Stimulated activated CD8-positive, alpha-beta memory T cell treated with anti-CD3 and anti-CD28 coated beads, Interleukin-7, amount 100 ng/mL, for 48 hours (primary cell): ENCODE measurements at regions not wholly inside any gene's neighbourhood (a gene's known extent, or its start where the extent isn't known, plus 50 kb on each side); places are given as distances from the start of the nearest gene placed in this dataset.
"Not testable (repeated sequence)": the region's sequence is repeated elsewhere in the genome, so short reads cannot be mapped to it uniquely, and the experiment has no call there.

ENCODE experiments used
- DNase-seq, 2 donors: peaks; one replicate each; pipeline ENCODE4 v3.0.0-alpha.2; 2020; ENCODE audit warnings: low read depth in 1 of 2; ENCODE audit errors: extremely low read depth in 1 of 2

- DNase-seq = no peak
These were observed 111.3 kb upstream of the WARS2 start for GRCh38 chr1:119251751-119252150.

DNA sequence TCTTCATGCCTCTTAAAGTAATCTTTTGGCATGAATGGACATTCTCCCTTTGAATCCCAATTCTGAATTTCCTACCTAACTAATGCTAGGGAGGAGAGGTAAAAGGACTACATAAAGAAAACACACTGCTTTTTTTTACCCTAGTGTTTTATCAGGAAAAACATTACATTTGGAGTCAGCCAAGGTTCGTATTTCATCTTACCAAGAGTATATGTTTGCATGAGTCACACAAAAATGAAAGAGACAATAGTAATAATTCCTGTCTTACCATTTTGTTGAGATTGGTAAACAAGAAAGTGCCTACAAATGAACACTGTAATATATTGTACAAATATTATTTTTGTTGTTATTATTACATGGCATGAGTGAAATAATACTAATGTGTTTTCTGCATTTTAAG, 112.9 kb upstream of the WARS2 start:
- no peak for DNase-seq

DNA sequence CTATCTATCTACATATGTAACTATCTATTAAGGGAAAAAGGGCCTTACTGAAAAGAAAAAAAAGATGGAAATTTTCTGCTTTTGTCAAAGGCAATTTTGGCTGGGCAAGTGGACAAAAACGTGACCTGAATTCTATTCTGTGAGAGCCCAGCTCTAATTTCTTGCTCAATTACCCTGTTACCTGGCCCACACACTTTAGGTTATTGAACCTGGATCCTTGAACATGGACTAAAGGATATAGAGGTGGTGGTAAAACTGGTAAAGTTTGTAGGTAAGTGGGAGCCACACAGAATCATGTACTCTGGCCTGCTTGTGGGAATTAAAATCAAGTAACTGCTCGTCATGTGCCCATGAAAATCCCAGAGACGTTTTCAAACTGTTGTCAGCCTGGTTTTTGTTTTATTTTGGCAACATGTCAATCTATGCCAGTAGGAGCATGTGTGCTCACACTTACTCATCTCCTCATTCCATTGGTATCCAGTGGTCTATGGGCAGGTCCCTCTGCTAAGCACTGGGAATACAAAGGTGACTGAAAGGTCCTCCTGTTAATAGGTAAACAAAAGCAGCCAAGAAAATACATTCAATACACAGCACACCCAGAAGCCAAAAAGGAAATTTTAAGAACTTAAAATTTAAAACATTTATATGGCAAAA, 113.7 kb upstream of the WARS2 start:
- DNase-seq = no peak

DNA sequence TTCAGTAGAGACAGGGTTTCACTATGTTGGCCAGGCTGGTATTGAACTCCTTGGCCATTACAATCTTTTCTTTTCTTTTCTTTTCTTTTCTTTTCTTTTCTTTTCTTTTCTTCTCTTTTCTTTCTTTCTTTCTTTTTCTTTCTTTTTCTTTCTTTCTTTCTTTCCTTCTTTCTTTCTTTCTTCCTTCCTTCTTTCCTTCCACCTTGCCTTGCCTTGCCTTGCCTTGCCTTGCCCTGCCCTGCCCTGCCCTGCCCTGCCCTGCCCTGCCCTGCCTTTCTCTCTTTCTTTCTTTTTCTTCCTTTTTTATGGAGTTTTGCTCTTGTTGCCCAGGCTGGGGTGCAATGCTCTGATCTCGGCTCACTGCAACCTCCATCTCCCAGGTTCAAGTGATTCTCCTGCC, 112.5 kb upstream of the HAO2 start:
- DNase-seq = not testable (repeated sequence)

DNA sequence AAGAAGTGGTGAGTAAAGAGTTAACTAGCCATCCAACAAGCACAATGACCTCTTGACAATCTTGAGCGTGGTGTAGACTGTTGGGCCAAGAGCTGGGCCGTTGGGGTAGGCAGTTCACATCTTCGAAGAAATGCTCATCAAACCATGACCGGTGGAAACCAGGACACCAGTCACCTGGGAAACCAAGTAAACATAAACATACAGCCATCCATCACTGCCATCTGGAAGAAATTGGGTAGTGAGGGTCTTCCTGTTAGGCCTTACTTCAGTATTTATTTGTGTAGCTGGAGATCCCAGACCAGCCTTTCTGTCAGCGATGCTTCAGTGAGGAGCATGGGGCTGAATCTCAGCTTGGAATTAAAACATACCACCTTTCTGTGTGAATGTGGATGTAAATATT, 108.1 kb upstream of the HAO2 start:
- DNase-seq = no peak

- no peak for DNase-seq
These were observed 102.2 kb upstream of the HAO2 start for GRCh38 chr1:119266386-119266785.

DNA sequence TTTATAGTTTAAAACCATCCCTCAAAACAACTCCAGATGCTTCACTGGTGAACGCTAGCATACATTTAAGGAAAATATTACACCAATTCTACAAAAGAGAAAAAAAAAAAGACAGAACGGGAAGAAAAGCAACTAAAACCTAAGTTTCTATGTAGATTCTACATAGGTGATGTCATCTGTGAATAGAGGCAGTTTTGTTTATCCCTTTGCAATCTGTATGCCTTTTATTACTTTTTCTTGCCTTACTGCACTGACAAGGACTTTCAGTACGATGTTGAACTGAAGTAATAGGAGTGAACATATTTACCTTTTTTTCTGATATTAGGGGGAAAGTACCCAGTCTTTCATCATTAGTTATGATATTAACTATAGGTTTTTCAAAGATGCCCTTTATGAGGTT, 101.7 kb upstream of the HAO2 start:
- DNase-seq = no peak

DNA sequence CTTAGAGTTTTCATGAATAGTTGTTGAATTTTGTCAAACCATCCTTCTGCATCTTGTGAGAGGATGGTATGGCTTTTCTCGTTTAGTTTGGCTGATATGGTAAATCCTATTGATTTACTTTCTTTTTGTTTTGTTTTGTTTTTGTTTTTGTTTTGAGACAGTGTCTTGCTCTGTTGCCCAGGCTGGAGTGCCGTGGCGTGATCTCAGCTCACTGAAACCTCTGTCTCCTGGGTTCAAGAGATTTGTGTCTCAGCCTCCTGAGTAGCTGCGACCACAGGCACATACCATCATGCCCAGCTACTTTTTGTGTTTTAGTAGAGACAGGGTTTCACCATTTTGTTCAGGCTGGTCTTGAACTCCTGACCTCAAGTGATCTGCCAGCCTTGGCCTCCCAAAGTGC, 101.3 kb upstream of the HAO2 start:
- not testable (repeated sequence) for DNase-seq

GRCh38 chr1:119268879-119269278, 99.7 kb upstream of the HAO2 start:
- no peak for DNase-seq

DNA sequence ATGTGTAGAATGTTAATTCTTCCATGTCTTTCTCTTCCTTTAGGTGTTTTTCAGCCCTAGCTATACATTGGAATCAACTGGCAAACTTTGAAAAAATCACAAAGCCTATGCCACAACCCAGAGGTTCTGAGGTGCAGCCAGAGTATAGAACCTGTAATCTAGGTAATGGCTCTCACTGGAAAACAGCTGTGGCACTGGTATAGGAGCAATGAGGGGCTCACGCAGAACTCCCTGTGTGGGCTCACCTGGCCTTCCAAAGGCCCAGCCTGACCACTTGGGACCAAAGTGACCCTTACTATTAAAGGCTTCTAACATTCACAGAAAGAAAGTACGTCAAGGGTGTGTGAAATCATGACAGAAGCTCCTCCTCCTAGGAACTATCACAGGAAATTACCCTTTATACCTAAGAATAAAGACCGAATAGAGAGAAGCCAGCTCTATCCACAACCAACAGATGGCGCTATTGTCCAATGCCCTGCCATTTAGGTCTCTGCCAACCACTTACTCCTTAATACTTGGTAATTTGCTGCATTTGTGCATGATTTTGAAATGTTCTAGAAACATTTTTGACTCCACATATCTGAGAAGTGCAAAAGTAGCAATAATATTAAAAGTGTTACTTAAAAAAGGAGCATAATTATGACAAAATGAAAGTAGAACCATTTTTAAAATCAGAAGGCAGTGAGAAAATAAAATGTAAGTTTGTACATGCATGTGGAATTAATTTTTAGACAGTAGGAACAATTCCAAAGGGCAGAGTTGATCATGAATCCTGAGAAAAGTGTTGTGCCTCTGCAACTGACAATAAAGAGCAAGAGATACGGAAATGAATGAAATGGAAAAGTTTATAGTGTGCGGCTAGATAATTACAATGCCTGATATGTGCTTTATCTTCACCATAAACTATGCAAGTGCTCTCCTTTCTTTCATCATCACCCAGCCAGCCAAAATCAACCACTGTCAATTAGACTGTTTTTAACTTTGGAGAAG, 93.1 kb upstream of the HAO2 start:
- peak in 1 of 2 donors; percentile 18 for DNase-seq

- DNase-seq = no peak
These were observed 92.0 kb upstream of the HAO2 start for GRCh38 chr1:119276558-119276957.

GRCh38 chr1:119279456-119280381, 88.9 kb upstream of the HAO2 start:
- no peak for DNase-seq

GRCh38 chr1:119285482-119285881, 83.1 kb upstream of the HAO2 start:
- DNase-seq = no peak

GRCh38 chr1:119286587-119287181, 81.9 kb upstream of the HAO2 start:
- no peak for DNase-seq

- no peak for DNase-seq
These were observed 79.8 kb upstream of the HAO2 start for GRCh38 chr1:119288751-119289150.

DNA sequence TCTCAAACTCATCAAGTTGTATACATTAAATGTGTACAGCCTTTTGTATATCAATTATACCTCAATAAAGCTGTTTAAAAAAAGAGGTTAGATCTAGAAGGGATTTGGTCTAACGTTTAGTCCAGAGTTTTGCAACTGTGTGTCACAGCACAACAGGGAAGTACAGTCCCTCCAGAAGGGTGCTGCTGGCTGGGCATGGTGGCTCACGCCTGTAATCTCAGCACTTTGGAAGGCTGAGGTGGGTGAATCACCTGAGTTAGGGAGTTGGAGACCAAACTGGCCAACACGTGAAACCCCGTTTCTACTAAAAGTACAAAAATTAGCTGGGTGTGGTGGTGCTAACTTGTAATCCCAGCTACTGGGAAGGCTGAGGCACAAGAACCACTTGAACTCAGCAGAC, 78.3 kb upstream of the HAO2 start:
- no peak for DNase-seq

DNA sequence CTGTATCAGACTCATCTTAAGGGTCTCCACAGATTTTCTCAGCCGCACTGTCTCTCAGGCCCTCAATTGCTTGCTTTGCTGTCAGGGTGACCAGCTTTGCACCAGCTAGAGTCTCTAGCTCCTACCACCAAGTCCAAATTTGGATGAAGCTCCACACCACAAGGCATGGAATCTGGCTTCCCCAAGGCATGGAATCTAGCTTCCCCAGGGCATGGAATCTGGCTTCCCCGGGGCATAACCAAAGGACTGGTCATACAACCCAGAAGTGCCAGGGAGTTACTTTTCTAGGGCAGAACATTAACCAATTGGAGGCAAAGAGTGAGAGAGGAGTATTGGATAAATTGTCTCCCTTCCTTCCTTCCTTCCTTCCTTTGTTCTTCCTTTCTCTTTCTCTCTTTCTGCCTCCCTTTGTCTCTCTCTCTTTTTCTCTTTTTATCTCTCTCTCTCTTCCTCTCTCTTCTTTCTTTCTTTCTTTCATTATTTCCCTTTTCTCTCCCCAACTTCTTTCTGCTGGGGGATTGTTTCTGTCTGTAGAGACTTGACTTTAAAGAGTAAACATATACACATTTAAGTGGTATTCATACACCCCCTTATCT, 76.9 kb upstream of the HAO2 start:
- DNase-seq = no peak

GRCh38 chr1:119293797-119294196, 74.8 kb upstream of the HAO2 start:
- no peak for DNase-seq

- DNase-seq = no peak
These were observed 74.4 kb upstream of the HAO2 start for GRCh38 chr1:119294199-119294598.

- DNase-seq = no peak
These were observed 73.9 kb upstream of the HAO2 start for GRCh38 chr1:119294722-119295121.
